ENCODE measurements at regions not wholly inside any gene's neighbourhood (a gene's known extent, or its start where the extent isn't known, plus 50 kb on each side); places are given as distances from the start of the nearest gene placed in this dataset.

DNA sequence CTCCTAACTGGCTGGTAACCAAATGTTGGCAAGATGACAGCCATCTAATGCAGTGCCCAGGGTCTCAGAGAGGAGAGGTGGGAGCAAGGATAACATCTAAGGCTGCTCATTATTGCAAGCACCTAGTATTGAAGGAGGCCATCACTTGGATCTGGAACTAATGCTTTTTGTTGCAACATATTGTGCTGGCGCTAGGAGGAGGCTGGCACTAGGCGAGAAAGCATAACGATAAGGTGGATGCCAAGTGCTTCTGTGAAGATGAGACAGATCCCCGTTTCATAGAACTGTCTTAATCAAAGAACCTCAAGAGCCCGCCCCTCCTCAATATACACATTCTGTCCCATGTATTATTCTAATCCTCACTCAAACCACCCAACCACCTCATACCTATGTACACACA lies 774.0 kb downstream of the VRK1 start:
- in situ Hi-C loops (cut with MboI) = no loop called here
- no peaks in the 10 kb centered on the region for H3K9me2 ChIP-seq (ENCODE audit: insufficient read depth)

GRCh38 chr14:97571866-97572555 lies 774.8 kb downstream of the VRK1 start:
- no peak overlapping the region for H2AFZ ChIP-seq
- H3K9ac ChIP-seq = no peak overlapping the region
- H3K9me3 ChIP-seq (ENCODE audit: low read depth) = no peaks in the 10 kb centered on the region
- no peak overlapping the region for H3K4me3 ChIP-seq
- no peak overlapping the region for H3K4me2 ChIP-seq (ENCODE audit: unreplicated experiment)
- no peak for DNase-seq
- H3K79me2 ChIP-seq (ENCODE audit: insufficient read depth) = no peaks in the 10 kb centered on the region
- no peak for TF ChIP-seq EZH2phosphoT487 (IDR thresholded peaks at IDR 0.05; ENCODE audit: insufficient read depth, low read depth)
- no peak for TF ChIP-seq EZH2 (IDR thresholded peaks at IDR 0.05; ENCODE audit: insufficient read depth, poor library complexity, severe bottlenecking)
- H3K9me2 ChIP-seq (ENCODE audit: insufficient read depth) = no peaks in the 10 kb centered on the region
- no peaks in the 10 kb centered on the region for H3K4me1 ChIP-seq (ENCODE audit: insufficient read depth)
- H4K20me1 ChIP-seq (ENCODE audit: insufficient read depth) = no peaks in the 10 kb centered on the region
- 24 to 36% methylated on average over 5 of the region's 5 CpGs for WGBS, 2 experiments (ENCODE audit: low coverage in 1 of 2, low lambda C conversion rate in 2 of 2, missing lambda C conversion rate in 2 of 2)
- H3K27me3 ChIP-seq (replicated peaks; ENCODE audit: insufficient read depth) = no peaks in the 10 kb centered on the region
- no peaks in the 10 kb centered on the region for H3K36me3 ChIP-seq (ENCODE audit: low read depth)
- in situ Hi-C loops (cut with MboI) = no loop called here
- no peak overlapping the region for H3K27ac ChIP-seq
- no peaks in the 10 kb centered on the region for H3F3A ChIP-seq (ENCODE audit: insufficient read depth)

More for the DNA sequence above, 774.0 kb downstream of the VRK1 start:
- no peak for DNase-seq
- Histone ChIP-seq H4K20me1 (ENCODE audit: insufficient read depth) (no peaks in the 10 kb centered on the region), H3K36me3 (ENCODE audit: low read depth) (no peaks in the 10 kb centered on the region), H3K9ac (no peak overlapping the region), H3K79me2 (ENCODE audit: insufficient read depth) (no peaks in the 10 kb centered on the region), H3K27ac (no peak overlapping the region), H3K4me2 (ENCODE audit: unreplicated experiment) (no peak overlapping the region), H2AFZ (no peak overlapping the region), H3K9me3 (ENCODE audit: low read depth) (no peaks in the 10 kb centered on the region), H3F3A (ENCODE audit: insufficient read depth) (no peaks in the 10 kb centered on the region), H3K4me1 (ENCODE audit: insufficient read depth) (no peaks in the 10 kb centered on the region), H3K4me3 (no peak overlapping the region), H3K27me3 (replicated peaks; ENCODE audit: insufficient read depth) (no peaks in the 10 kb centered on the region)
- no peak for TF ChIP-seq EZH2 (IDR thresholded peaks at IDR 0.05; ENCODE audit: insufficient read depth, poor library complexity, severe bottlenecking)
- TF ChIP-seq EZH2phosphoT487 (IDR thresholded peaks at IDR 0.05; ENCODE audit: insufficient read depth, low read depth) = no peak
- WGBS, 2 experiments (ENCODE audit: low coverage in 1 of 2, low lambda C conversion rate in 2 of 2, missing lambda C conversion rate in 2 of 2) = 34 to 36% methylated on average over 5 of the region's 5 CpGs

GRCh38 chr14:97572583-97573458 lies 775.6 kb downstream of the VRK1 start:
- no peaks in the 10 kb centered on the region for H3K79me2 ChIP-seq (ENCODE audit: insufficient read depth)
- no peaks in the 10 kb centered on the region for H3K9me2 ChIP-seq (ENCODE audit: insufficient read depth)
- TF ChIP-seq EZH2 (IDR thresholded peaks at IDR 0.05; ENCODE audit: insufficient read depth, poor library complexity, severe bottlenecking) (no peak), EZH2phosphoT487 (IDR thresholded peaks at IDR 0.05; ENCODE audit: insufficient read depth, low read depth) (no peak)
- H3K27me3 ChIP-seq (replicated peaks; ENCODE audit: insufficient read depth) = no peaks in the 10 kb centered on the region
- H2AFZ ChIP-seq = no peak overlapping the region
- no peak for DNase-seq
- no peak overlapping the region for H3K4me3 ChIP-seq
- H3K4me1 ChIP-seq (ENCODE audit: insufficient read depth) = no peaks in the 10 kb centered on the region
- no peaks in the 10 kb centered on the region for H3F3A ChIP-seq (ENCODE audit: insufficient read depth)
- H4K20me1 ChIP-seq (ENCODE audit: insufficient read depth) = no peaks in the 10 kb centered on the region
- no peaks in the 10 kb centered on the region for H3K36me3 ChIP-seq (ENCODE audit: low read depth)
- H3K4me2 ChIP-seq (ENCODE audit: unreplicated experiment) = no peak overlapping the region
- 24 to 26% methylated on average over 19 of the region's 19 CpGs for WGBS, 2 experiments (ENCODE audit: low coverage in 1 of 2, low lambda C conversion rate in 2 of 2, missing lambda C conversion rate in 2 of 2)
- no peak overlapping the region for H3K9ac ChIP-seq
- no peaks in the 10 kb centered on the region for H3K9me3 ChIP-seq (ENCODE audit: low read depth)
- in situ Hi-C loops (cut with MboI) = no loop called here
- H3K27ac ChIP-seq = no peak overlapping the region

DNA sequence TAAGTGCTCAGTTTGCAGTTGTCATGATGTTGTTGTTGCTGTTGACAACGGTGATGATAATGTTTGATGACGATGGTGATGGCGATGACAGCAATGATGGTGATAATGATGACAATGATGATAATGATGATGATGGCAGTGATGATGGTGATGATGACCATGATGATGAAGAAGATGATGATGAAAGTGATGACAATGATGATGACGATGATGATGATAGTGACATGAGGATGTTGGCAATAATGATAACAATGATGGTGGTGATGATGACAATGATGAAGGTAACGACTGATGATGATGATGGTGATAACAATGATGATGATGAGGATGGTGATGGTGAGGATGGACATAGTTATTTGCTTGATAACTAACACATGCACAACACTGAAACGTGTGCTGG lies 778.5 kb downstream of the VRK1 start:
- no peaks in the 10 kb centered on the region for H3K27me3 ChIP-seq (replicated peaks; ENCODE audit: insufficient read depth)
- no peak overlapping the region for H2AFZ ChIP-seq
- no peaks in the 10 kb centered on the region for H3F3A ChIP-seq (ENCODE audit: insufficient read depth)
- no peak overlapping the region for H3K4me3 ChIP-seq
- H3K36me3 ChIP-seq (ENCODE audit: low read depth) = no peaks in the 10 kb centered on the region
- no peaks in the 10 kb centered on the region for H3K9me2 ChIP-seq (ENCODE audit: insufficient read depth)
- no peaks in the 10 kb centered on the region for H4K20me1 ChIP-seq (ENCODE audit: insufficient read depth)
- no peak overlapping the region for H3K4me2 ChIP-seq (ENCODE audit: unreplicated experiment)
- TF ChIP-seq EZH2 (IDR thresholded peaks at IDR 0.05; ENCODE audit: insufficient read depth, poor library complexity, severe bottlenecking) = no peak
- TF ChIP-seq EZH2phosphoT487 (IDR thresholded peaks at IDR 0.05; ENCODE audit: insufficient read depth, low read depth) = no peak
- DNase-seq = no peak
- no peak overlapping the region for H3K9ac ChIP-seq
- H3K79me2 ChIP-seq (ENCODE audit: insufficient read depth) = no peaks in the 10 kb centered on the region
- H3K4me1 ChIP-seq (ENCODE audit: insufficient read depth) = no peaks in the 10 kb centered on the region
- H3K9me3 ChIP-seq (ENCODE audit: low read depth) = no peaks in the 10 kb centered on the region
- WGBS, 2 experiments (ENCODE audit: low coverage in 1 of 2, low lambda C conversion rate in 2 of 2, missing lambda C conversion rate in 2 of 2) = 43 to 48% methylated on average over 6 of the region's 6 CpGs
- no peak overlapping the region for H3K27ac ChIP-seq
- in situ Hi-C loops (cut with MboI) = no loop called here

Measured in GM23248 (cell line).